ENCODE measurements at regions not wholly inside any gene's neighbourhood (a gene's known extent, or its start where the extent isn't known, plus 50 kb on each side); places are given as distances from the start of the nearest gene placed in this dataset.
"Not testable (repeated sequence)": the region's sequence is repeated elsewhere in the genome, so short reads cannot be mapped to it uniquely, and the experiment has no call there.

DNA sequence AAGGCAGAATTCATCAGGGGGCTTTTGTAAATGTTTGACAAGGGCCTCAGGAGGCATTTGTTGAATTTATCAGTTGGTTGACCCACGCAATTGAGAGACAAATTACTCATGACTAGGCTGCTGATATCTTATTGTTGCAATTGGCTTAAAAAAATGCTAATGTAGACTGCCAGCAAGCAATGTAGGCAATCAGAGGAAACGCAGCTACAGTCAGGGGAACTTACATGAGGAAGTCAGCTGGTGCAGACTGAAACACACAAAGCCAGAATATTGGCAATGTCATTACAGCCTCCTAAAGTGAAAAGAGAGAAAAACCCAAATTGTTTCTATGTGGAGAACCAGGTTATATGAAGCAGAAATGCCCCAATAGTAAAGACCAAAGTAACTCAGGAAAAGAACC lies 83.9 kb downstream of the EIF1AY start:
- Histone ChIP-seq H3K9me3 (ENCODE audit: control insufficient read depth, insufficient read depth, low read length) (no peaks in the 10 kb centered on the region), H3K36me3 (ENCODE audit: control insufficient read depth, insufficient read depth, low read length) (no peaks in the 10 kb centered on the region), H3K27me3 (ENCODE audit: control insufficient read depth, insufficient read depth, low read length) (no peaks in the 10 kb centered on the region), H3K4me1 (ENCODE audit: control insufficient read depth, insufficient read depth, low read length) (no peaks in the 10 kb centered on the region), H3K4me3 (ENCODE audit: low read length) (no peak overlapping the region), H3K27ac (ENCODE audit: low read length) (no peak overlapping the region)
- no peaks in the 10 kb centered on the region for H3K36me3 Mint-ChIP-seq
- no peak for DNase-seq
- no peaks in the 10 kb centered on the region for H3K4me1 Mint-ChIP-seq
- no peak overlapping the region for H3K27ac Mint-ChIP-seq
- WGBS (ENCODE audit: insufficient coverage), result 29% methylated on average over 1 of the region's 2 CpGs
- intact Hi-C loops (cut with micrococcal nuclease), result no loop called here
- no peaks in the 10 kb centered on the region for H3K9me3 Mint-ChIP-seq
- TF ChIP-seq, protein P1, sequence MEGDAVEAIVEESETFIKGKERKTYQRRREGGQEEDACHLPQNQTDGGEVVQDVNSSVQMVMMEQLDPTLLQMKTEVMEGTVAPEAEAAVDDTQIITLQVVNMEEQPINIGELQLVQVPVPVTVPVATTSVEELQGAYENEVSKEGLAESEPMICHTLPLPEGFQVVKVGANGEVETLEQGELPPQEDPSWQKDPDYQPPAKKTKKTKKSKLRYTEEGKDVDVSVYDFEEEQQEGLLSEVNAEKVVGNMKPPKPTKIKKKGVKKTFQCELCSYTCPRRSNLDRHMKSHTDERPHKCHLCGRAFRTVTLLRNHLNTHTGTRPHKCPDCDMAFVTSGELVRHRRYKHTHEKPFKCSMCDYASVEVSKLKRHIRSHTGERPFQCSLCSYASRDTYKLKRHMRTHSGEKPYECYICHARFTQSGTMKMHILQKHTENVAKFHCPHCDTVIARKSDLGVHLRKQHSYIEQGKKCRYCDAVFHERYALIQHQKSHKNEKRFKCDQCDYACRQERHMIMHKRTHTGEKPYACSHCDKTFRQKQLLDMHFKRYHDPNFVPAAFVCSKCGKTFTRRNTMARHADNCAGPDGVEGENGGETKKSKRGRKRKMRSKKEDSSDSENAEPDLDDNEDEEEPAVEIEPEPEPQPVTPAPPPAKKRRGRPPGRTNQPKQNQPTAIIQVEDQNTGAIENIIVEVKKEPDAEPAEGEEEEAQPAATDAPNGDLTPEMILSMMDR (IDR thresholded peaks at IDR 0.05), result no peak
- H3K27me3 Mint-ChIP-seq (ENCODE audit: low read depth in 2 of 2), result no peaks in the 10 kb centered on the region
- H3K4me3 Mint-ChIP-seq, result no peak overlapping the region
- no peak for ATAC-seq

DNA sequence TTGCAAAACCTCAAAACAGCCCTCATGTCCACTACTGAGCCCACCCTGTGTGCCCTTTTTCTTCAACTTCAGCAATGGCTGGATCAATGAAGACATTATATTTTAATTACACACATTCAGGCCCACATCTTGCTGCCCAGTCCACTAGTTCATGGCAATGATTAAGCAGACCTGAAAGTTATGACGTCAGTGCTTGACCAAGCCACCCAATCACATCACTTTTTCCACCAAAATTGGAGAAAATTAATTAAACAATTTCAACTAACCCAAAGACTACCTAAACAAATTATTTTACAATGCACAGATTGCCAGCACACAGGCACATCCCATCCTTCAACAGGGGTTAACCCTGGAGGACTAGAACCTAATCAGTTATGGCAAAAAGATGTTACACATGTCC lies 86.6 kb downstream of the EIF1AY start:
- no peak overlapping the region for H3K27ac ChIP-seq (ENCODE audit: low read length)
- no peaks in the 10 kb centered on the region for H3K36me3 ChIP-seq (ENCODE audit: control insufficient read depth, insufficient read depth, low read length)
- no peak for DNase-seq
- Mint-ChIP-seq H3K4me1 (no peaks in the 10 kb centered on the region), H3K36me3 (no peaks in the 10 kb centered on the region), H3K9me3 (no peaks in the 10 kb centered on the region), H3K27ac (no peak overlapping the region), H3K4me3 (no peak overlapping the region), H3K27me3 (ENCODE audit: low read depth in 2 of 2) (no peaks in the 10 kb centered on the region)
- H3K4me3 ChIP-seq (ENCODE audit: low read length), result no peak overlapping the region
- no peaks in the 10 kb centered on the region for H3K9me3 ChIP-seq (ENCODE audit: control insufficient read depth, insufficient read depth, low read length)
- TF ChIP-seq, protein P1 (IDR thresholded peaks at IDR 0.05), result no peak
- WGBS (ENCODE audit: insufficient coverage), result 82% methylated on average over 1 of the region's 1 CpG
- H3K4me1 ChIP-seq (ENCODE audit: control insufficient read depth, insufficient read depth, low read length), result no peaks in the 10 kb centered on the region
- H3K27me3 ChIP-seq (ENCODE audit: control insufficient read depth, insufficient read depth, low read length), result no peaks in the 10 kb centered on the region
- ATAC-seq, result no peak
- intact Hi-C loops (cut with micrococcal nuclease), result no loop called here

DNA sequence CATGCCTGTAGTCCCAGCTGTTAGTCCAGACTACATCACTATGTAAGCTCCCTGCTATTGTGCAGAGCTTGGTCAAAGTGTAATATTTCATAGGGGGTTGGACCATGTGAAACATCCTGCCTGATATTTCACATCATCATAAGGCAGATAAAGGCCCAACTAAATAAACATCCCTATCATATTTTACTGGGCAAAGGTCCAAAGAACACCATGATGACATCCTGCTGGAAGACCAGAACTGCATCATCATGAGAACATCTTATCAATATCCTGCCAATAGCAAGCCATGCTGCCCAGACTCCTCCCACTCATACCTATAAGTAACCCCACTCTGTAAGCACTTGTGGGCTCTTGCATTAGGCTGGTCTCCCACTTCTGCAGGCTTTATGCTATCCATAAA lies 88.6 kb downstream of the EIF1AY start:
- Mint-ChIP-seq H3K9me3 (no peaks in the 10 kb centered on the region), H3K36me3 (no peaks in the 10 kb centered on the region), H3K27ac (no peak overlapping the region), H3K27me3 (ENCODE audit: low read depth in 2 of 2) (no peaks in the 10 kb centered on the region), H3K4me3 (no peak overlapping the region), H3K4me1 (no peaks in the 10 kb centered on the region)
- Histone ChIP-seq H3K4me3 (ENCODE audit: low read length) (no peak overlapping the region), H3K36me3 (ENCODE audit: control insufficient read depth, insufficient read depth, low read length) (no peaks in the 10 kb centered on the region), H3K9me3 (ENCODE audit: control insufficient read depth, insufficient read depth, low read length) (no peaks in the 10 kb centered on the region), H3K27ac (ENCODE audit: low read length) (no peak overlapping the region), H3K4me1 (ENCODE audit: control insufficient read depth, insufficient read depth, low read length) (no peaks in the 10 kb centered on the region), H3K27me3 (ENCODE audit: control insufficient read depth, insufficient read depth, low read length) (no peaks in the 10 kb centered on the region)
- intact Hi-C loops (cut with micrococcal nuclease), result no loop called here
- TF ChIP-seq, protein P1 (IDR thresholded peaks at IDR 0.05), result no peak
- DNase-seq (no peak), ATAC-seq (no peak)

DNA sequence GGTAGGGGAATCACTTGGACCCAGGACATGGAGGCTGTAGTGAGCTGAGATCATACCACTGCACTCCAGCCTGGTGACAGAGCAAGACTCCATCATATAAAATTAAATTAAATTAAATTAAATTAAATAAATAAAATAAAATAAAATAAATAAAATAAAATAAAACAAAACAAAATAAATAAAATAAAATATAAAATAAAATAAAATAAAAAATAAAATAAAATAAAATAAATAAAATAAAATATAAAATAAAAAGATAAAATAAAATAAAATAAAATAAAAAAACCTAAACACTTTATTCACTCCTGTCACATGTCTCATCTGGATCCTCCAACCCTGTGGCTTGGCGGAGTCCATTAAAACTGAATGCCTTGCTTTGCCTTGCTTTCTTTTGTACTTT lies 89.8 kb downstream of the EIF1AY start:
- H3K27ac ChIP-seq (ENCODE audit: low read length); H3K4me3 ChIP-seq (ENCODE audit: low read length); intact Hi-C loops (cut with micrococcal nuclease); H3K36me3 ChIP-seq (ENCODE audit: control insufficient read depth, insufficient read depth, low read length); H3K36me3 Mint-ChIP-seq; ATAC-seq; H3K4me3 Mint-ChIP-seq; H3K9me3 ChIP-seq (ENCODE audit: control insufficient read depth, insufficient read depth, low read length); H3K27me3 Mint-ChIP-seq (ENCODE audit: low read depth in 2 of 2); H3K4me1 Mint-ChIP-seq; H3K27me3 ChIP-seq (ENCODE audit: control insufficient read depth, insufficient read depth, low read length); H3K9me3 Mint-ChIP-seq; DNase-seq; H3K27ac Mint-ChIP-seq; H3K4me1 ChIP-seq (ENCODE audit: control insufficient read depth, insufficient read depth, low read length): not testable (repeated sequence)
- WGBS (ENCODE audit: insufficient coverage), result 100% methylated on average over 1 of the region's 1 CpG

All from natural killer cell (primary cell).